RWPE1 (cell line): ENCODE measurements at regions not wholly inside any gene's neighbourhood (a gene's known extent, or its start where the extent isn't known, plus 50 kb on each side); places are given as distances from the start of the nearest gene placed in this dataset.

Source experiments
- CTCF ChIA-PET: fragments of 350-600 bp; sonication (Branson Sonifier 250); formaldehyde crosslinking; extraction: SDS; loops from one replicate; lab custom pipeline; 2021; lab: Yijun Ruan, JAX
- POLR2A ChIA-PET: fragments of 400-600 bp; formaldehyde crosslinking; extraction: SDS; loops from one replicate; lab custom pipeline; 2020; ENCODE audit warnings: antibody characterized with exemption; ENCODE audit not compliant: low non-redundant PET; lab: Yijun Ruan, JAX
- DNase-seq: peaks from one replicate; pipeline ENCODE4 v3.0.0; 2012; ENCODE audit warnings: low spot score
- H3K27ac ChIP-seq: fragments of 450-650 bp; 2 replicates; pipeline ENCODE4 v1.5.1; 2017
- CTCF ChIP-seq: fragments of 450-650 bp; conservative IDR thresholded peaks from 2 replicates; pipeline ENCODE4 v1.5.1; 2017; ENCODE audit warnings: low read depth, mild to moderate bottlenecking

GRCh38 chr3:127337911-127338531, 50.2 kb upstream of the PRR20G start:
- ChIA-PET CTCF (no interaction called here), POLR2A (no interaction called here)
- TF ChIP-seq CTCF, result no peak

More at GRCh38 chr3:127337911-127338531, 50.2 kb upstream of the PRR20G start:
- H3K27ac ChIP-seq, result no peak overlapping the region
- DNase-seq, result no peak
